Loucy (cell line): ENCODE measurements at regions not wholly inside any gene's neighbourhood (a gene's known extent, or its start where the extent isn't known, plus 50 kb on each side); places are given as distances from the start of the nearest gene placed in this dataset.

Experiments used
- EZH2phosphoT487 ChIP-seq: fragments of 200-600 bp; IDR thresholded peaks from 2 replicates; pipeline ENCODE4 v1.6.1; 2018; ENCODE audit warnings: antibody characterized with exemption, mild to moderate bottlenecking, moderate library complexity, borderline replicate concordance
- TF ChIP-seq, protein P1 (sequence below): fragments of 200-600 bp; sonication (generic); conservative IDR thresholded peaks from 2 replicates; pipeline ENCODE4 v1.5.1; 2014; ENCODE audit warnings: mild to moderate bottlenecking, antibody characterized with exemption, low read length

DNA sequence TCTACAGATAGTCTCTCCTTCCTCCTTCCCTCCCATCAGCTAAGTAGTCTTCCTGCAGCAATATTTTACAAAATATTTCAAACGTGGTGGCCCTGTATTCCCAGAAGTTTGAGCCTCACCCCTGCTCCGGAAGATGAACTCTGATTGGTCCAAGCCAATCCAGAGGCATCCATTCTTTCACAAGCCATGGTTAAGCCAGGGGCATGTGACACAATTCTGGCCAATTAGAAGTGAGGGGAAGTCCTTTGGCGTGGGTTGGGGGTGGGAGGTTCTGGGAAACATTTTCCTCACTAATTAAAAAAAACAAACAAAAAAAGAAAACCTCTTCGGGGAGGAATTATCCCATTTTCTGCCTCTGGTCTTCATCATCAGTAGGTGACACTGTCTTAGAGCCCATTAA is 69.4 kb upstream of the GSC start:
- no peak for TF ChIP-seq EZH2phosphoT487
- TF ChIP-seq, protein P1, sequence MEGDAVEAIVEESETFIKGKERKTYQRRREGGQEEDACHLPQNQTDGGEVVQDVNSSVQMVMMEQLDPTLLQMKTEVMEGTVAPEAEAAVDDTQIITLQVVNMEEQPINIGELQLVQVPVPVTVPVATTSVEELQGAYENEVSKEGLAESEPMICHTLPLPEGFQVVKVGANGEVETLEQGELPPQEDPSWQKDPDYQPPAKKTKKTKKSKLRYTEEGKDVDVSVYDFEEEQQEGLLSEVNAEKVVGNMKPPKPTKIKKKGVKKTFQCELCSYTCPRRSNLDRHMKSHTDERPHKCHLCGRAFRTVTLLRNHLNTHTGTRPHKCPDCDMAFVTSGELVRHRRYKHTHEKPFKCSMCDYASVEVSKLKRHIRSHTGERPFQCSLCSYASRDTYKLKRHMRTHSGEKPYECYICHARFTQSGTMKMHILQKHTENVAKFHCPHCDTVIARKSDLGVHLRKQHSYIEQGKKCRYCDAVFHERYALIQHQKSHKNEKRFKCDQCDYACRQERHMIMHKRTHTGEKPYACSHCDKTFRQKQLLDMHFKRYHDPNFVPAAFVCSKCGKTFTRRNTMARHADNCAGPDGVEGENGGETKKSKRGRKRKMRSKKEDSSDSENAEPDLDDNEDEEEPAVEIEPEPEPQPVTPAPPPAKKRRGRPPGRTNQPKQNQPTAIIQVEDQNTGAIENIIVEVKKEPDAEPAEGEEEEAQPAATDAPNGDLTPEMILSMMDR, result no peak
